ENCODE measurements at regions not wholly inside any gene's neighbourhood (a gene's known extent, or its start where the extent isn't known, plus 50 kb on each side); places are given as distances from the start of the nearest gene placed in this dataset.

GRCh38 chr22:48391171-48391711 is 1436.4 kb downstream of the BRD1 start:
- TF ChIP-seq CTCF (IDR thresholded peaks at IDR 0.05; ENCODE audit: low read length) (no peak), EZH2 (optimal IDR thresholded peaks at IDR 0.05; ENCODE audit: low read depth, low read length) (no peak)

Data from MM.1S (cell line).